H1 (cell line): ENCODE measurements at regions not wholly inside any gene's neighbourhood (a gene's known extent, or its start where the extent isn't known, plus 50 kb on each side); places are given as distances from the start of the nearest gene placed in this dataset.

Experiments used
- CTCF ChIA-PET: fragments of 300-600 bp; sonication (Branson Sonifier 250); formaldehyde crosslinking; loops from one replicate; lab custom pipeline; 2021; ENCODE audit not compliant: partially characterized antibody; lab: Charles Lee
- POLR2A ChIA-PET: fragments of 300-600 bp; sonication (Branson Sonifier 250); formaldehyde crosslinking; loops from one replicate; lab custom pipeline; 2021; ENCODE audit warnings: inconsistent platforms; ENCODE audit not compliant: partially characterized antibody; lab: Charles Lee
- DNase-seq, 2 experiments: peaks; one replicate each; pipeline versions ENCODE4 v3.0.0 to v3.0.0-alpha.2; 2010 to 2022; ENCODE audit warnings: low spot score in 2 of 2, low read depth in 1 of 2, mixed read lengths in 1 of 2
- FAIRE-seq: peaks from 2 replicates; lab custom pipeline; 2011; peaks lifted over from hg19 to GRCh38; lab: Jason Lieb, UNC
- H2AFZ ChIP-seq: 2 replicates; pipeline ENCODE4 v1.8.1; 2012; ENCODE audit warnings: low read length, inconsistent platforms
- H2AK5ac ChIP-seq: 2 replicates; pipeline ENCODE4 v1.6.1; 2013; ENCODE audit warnings: low read depth, low read length
- H2BK120ac ChIP-seq: replicated peaks from 2 replicates; pipeline ENCODE3; 2013; ENCODE audit warnings: low read depth, low read length, inconsistent platforms
- H2BK12ac ChIP-seq: 2 replicates; pipeline ENCODE4 v1.6.1; 2013; ENCODE audit warnings: low read depth, low read length
- H2BK15ac ChIP-seq: 2 replicates; pipeline ENCODE4 v1.6.1; 2013; ENCODE audit warnings: low read length
- H2BK20ac ChIP-seq: 2 replicates; pipeline ENCODE4 v1.6.1; 2013; ENCODE audit warnings: low read length
- H2BK5ac ChIP-seq: 2 replicates; pipeline ENCODE4 v1.6.1; 2013; ENCODE audit warnings: low read depth, low read length
- H3K14ac ChIP-seq: 2 replicates; pipeline ENCODE4 v1.6.1; 2013; ENCODE audit warnings: inconsistent platforms; ENCODE audit not compliant: insufficient read length
- H3K18ac ChIP-seq: 2 replicates; pipeline ENCODE4 v1.6.1; 2013; ENCODE audit warnings: low read length; ENCODE audit errors: extremely low read depth
- H3K23ac ChIP-seq: 2 replicates; pipeline ENCODE4 v1.6.1; 2013; ENCODE audit warnings: inconsistent platforms; ENCODE audit not compliant: insufficient read length
- H3K23me2 ChIP-seq: 2 replicates; pipeline ENCODE4 v1.6.1; 2013; ENCODE audit warnings: low read depth, low read length
- H3K27ac ChIP-seq: 2 replicates; pipeline ENCODE4 v1.6.1; 2011; ENCODE audit warnings: low read depth, low read length, inconsistent platforms
- H3K27me3 ChIP-seq, 4 experiments: replicated peaks in 1 of 4; 1 replicate in 1 of 4; 2 replicates in 3 of 4; pipeline versions ENCODE4 v1.6.1 to v1.8.1; 2011 to 2013; ENCODE audit warnings: low read length in 3 of 4, mild to moderate bottlenecking in 3 of 4, inconsistent platforms in 2 of 4, mixed read lengths in 2 of 4, moderate library complexity in 1 of 4; ENCODE audit not compliant: control insufficient read depth in 3 of 4, insufficient read depth in 3 of 4; ENCODE audit errors: extremely low read depth in 1 of 4
- H3K36me3 ChIP-seq, 4 experiments: 2 replicates each; pipeline versions ENCODE4 v1.6.1 to v1.8.1; 2011 to 2013; ENCODE audit warnings: mild to moderate bottlenecking in 4 of 4, low read length in 3 of 4, moderate library complexity in 2 of 4, control low read depth in 1 of 4, inconsistent platforms in 1 of 4; ENCODE audit not compliant: insufficient read depth in 4 of 4, control insufficient read depth in 2 of 4
- H3K4ac ChIP-seq: replicated peaks from 2 replicates; pipeline ENCODE3; 2013; ENCODE audit warnings: low read length, low read depth, mixed read lengths, inconsistent platforms; ENCODE audit not compliant: insufficient read length
- H3K4me1 ChIP-seq, 4 experiments: replicated peaks in 1 of 4; 1 replicate in 1 of 4; 2 replicates in 3 of 4; pipeline versions ENCODE4 v1.6.1 to v1.8.1; 2011 to 2013; ENCODE audit warnings: low read length in 3 of 4, inconsistent platforms in 2 of 4, mixed read lengths in 1 of 4; ENCODE audit not compliant: insufficient read depth in 4 of 4, control insufficient read depth in 3 of 4
- H3K4me2 ChIP-seq, 2 experiments: 2 replicates each; pipeline versions ENCODE4 v1.6.1 to v1.8.1; 2011 to 2013; ENCODE audit warnings: low read depth in 2 of 2, low read length in 2 of 2, control low read depth in 1 of 2, inconsistent platforms in 1 of 2, mild to moderate bottlenecking in 1 of 2; ENCODE audit not compliant: insufficient read depth in 1 of 2
- H3K4me3 ChIP-seq, 4 experiments: fragments of 200-600, 300-600 bp in 1 of 4; sonication (generic), shearing (Covaris generic), sonication (Bioruptor Twin) in 1 of 4; 2 replicates each; pipeline versions ENCODE4 v1.5.1 to v1.8.1; 2011 to 2016; ENCODE audit warnings: low read length in 4 of 4, low read depth in 3 of 4, control low read depth in 2 of 4, inconsistent platforms in 2 of 4, mild to moderate bottlenecking in 2 of 4, mixed read lengths in 1 of 4, moderate library complexity in 1 of 4; ENCODE audit not compliant: insufficient read depth in 2 of 4; ENCODE audit errors: extremely low read depth in 1 of 4
- H3K56ac ChIP-seq: replicated peaks from 2 replicates; pipeline ENCODE3; 2013; ENCODE audit warnings: low read depth, mild to moderate bottlenecking, mixed read lengths, low read length, inconsistent platforms; ENCODE audit not compliant: insufficient read length
- H3K79me1 ChIP-seq: 2 replicates; pipeline ENCODE4 v1.6.1; 2013; ENCODE audit warnings: low read depth, low read length, control low read depth
- H3K79me2 ChIP-seq, 2 experiments: 2 replicates each; pipeline versions ENCODE4 v1.6.1 to v1.8.1; 2012 to 2013; ENCODE audit warnings: low read length in 2 of 2, mild to moderate bottlenecking in 2 of 2, inconsistent platforms in 1 of 2; ENCODE audit not compliant: insufficient read depth in 2 of 2, control insufficient read depth in 1 of 2
- H3K9ac ChIP-seq, 4 experiments: replicated peaks in 1 of 4; 1 replicate in 1 of 4; 2 replicates in 3 of 4; pipeline versions ENCODE4 v1.6.1 to v1.8.1; 2011 to 2013; ENCODE audit warnings: low read depth in 3 of 4, low read length in 3 of 4, control low read depth in 2 of 4, mild to moderate bottlenecking in 2 of 4, moderate library complexity in 2 of 4, inconsistent platforms in 1 of 4; ENCODE audit errors: extremely low read depth in 1 of 4
- H3K9me3 ChIP-seq, 2 experiments: 2 replicates each; pipeline versions ENCODE4 v1.6.1 to v1.8.1; 2012 to 2013; ENCODE audit warnings: mild to moderate bottlenecking in 2 of 2, moderate library complexity in 2 of 2, control low read depth in 1 of 2, inconsistent platforms in 1 of 2, low read depth in 1 of 2, low read length in 1 of 2, mixed read lengths in 1 of 2; ENCODE audit not compliant: insufficient read depth in 2 of 2
- H4K20me1 ChIP-seq, 2 experiments: replicated peaks in 1 of 2; 2 replicates each; pipeline versions ENCODE3 to v1.8.1; 2011 to 2013; ENCODE audit warnings: inconsistent platforms in 2 of 2, low read length in 2 of 2, mild to moderate bottlenecking in 1 of 2; ENCODE audit not compliant: insufficient read depth in 2 of 2, control insufficient read depth in 1 of 2
- H4K5ac ChIP-seq: 2 replicates; pipeline ENCODE4 v1.6.1; 2013; ENCODE audit warnings: low read length, low read depth, mixed read lengths, inconsistent platforms; ENCODE audit not compliant: insufficient read length
- H4K8ac ChIP-seq: 2 replicates; pipeline ENCODE4 v1.8.0; 2013; ENCODE audit warnings: mild to moderate bottlenecking, moderate library complexity, low read length, inconsistent platforms; ENCODE audit not compliant: insufficient read depth; ENCODE audit errors: extremely low read depth
- H4K91ac ChIP-seq: replicated peaks from 2 replicates; pipeline ENCODE3; 2013; ENCODE audit warnings: low read length, mixed read lengths, inconsistent platforms; ENCODE audit not compliant: insufficient read length
- ATF2 ChIP-seq: IDR thresholded peaks from 2 replicates; pipeline ENCODE4 v1.6.1; 2012; ENCODE audit warnings: low read length, inconsistent platforms
- EP300 ChIP-seq, 2 experiments: IDR thresholded peaks; 1 replicate in 1 of 2; 2 replicates in 1 of 2; pipeline ENCODE4 v1.6.1; 2011 to 2012; ENCODE audit warnings: low read depth in 2 of 2, low read length in 2 of 2, mild to moderate bottlenecking in 2 of 2, borderline replicate concordance in 1 of 2, inconsistent platforms in 1 of 2, moderate library complexity in 1 of 2
- EZH2 ChIP-seq: fragments of 200-600 bp; sonication (generic); IDR thresholded peaks from 2 replicates; pipeline ENCODE4 v1.7.1; 2012; ENCODE audit warnings: low read depth, mild to moderate bottlenecking, moderate library complexity, low read length, inconsistent platforms; ENCODE audit not compliant: severe bottlenecking
- POLR2AphosphoS5 ChIP-seq: IDR thresholded peaks from 2 replicates; pipeline ENCODE4 v1.6.1; 2011; ENCODE audit warnings: low read depth, low read length
- RAD21 ChIP-seq, 2 experiments: IDR thresholded peaks in 1 of 2; conservative IDR thresholded peaks in 1 of 2; 2 replicates each; pipeline ENCODE4 v1.6.1; 2011; ENCODE audit warnings: low read depth in 2 of 2, low read length in 2 of 2, improper control_type of control experiment in 1 of 2, inconsistent platforms in 1 of 2, mild to moderate bottlenecking in 1 of 2, moderate library complexity in 1 of 2
- RFX5 ChIP-seq: IDR thresholded peaks from 2 replicates; pipeline ENCODE4 v1.6.1; 2011; ENCODE audit warnings: low read depth, low read length, improper control_type of control experiment, borderline replicate concordance
- SP1 ChIP-seq: IDR thresholded peaks from 2 replicates; pipeline ENCODE4 v1.6.1; 2011; ENCODE audit warnings: low read depth, low read length
- SUZ12 ChIP-seq: fragments of 200-600 bp; sonication (generic); IDR thresholded peaks from 2 replicates; pipeline ENCODE4 v1.6.1; 2012; ENCODE audit warnings: mild to moderate bottlenecking, inconsistent platforms, low read length, moderate library complexity, mixed read lengths
- TBP ChIP-seq: IDR thresholded peaks from 2 replicates; pipeline ENCODE4 v1.6.1; 2011; ENCODE audit warnings: low read depth, low read length, improper control_type of control experiment
- TEAD4 ChIP-seq: IDR thresholded peaks from 2 replicates; pipeline ENCODE4 v1.6.1; 2012; ENCODE audit warnings: low read depth, low read length, inconsistent platforms, mixed read lengths
- ZNF274 ChIP-seq: IDR thresholded peaks from 2 replicates; pipeline ENCODE4 v1.7.0; 2012; ENCODE audit warnings: low read length, borderline replicate concordance; ENCODE audit errors: extremely low read depth
- WGBS, 2 experiments: shearing (Covaris generic) in 1 of 2; methylation state at CpG; one replicate each; pipeline versions ENCODE4 v1.1.6 to v1.1.7; 2013 to 2015; ENCODE audit warnings: low lambda C conversion rate in 2 of 2, mixed read lengths in 2 of 2, inconsistent platforms in 1 of 2, low coverage in 1 of 2, missing lambda C conversion rate in 1 of 2; ENCODE audit not compliant: insufficient replicate concordance in 2 of 2, insufficient coverage in 1 of 2, insufficient read length in 1 of 2; ENCODE audit errors: extremely low coverage in 1 of 2, missing lambda C conversion rate in 1 of 2; 5-methylcytosine and 5-hydroxymethylcytosine counted together

- Histone ChIP-seq H2BK12ac (no peak overlapping the region), H4K20me1 (no peaks in the 10 kb centered on the region), H2AFZ (no peak overlapping the region), H3K4me1 (no peaks in the 10 kb centered on the region), H3K14ac (no peak overlapping the region), H4K5ac (no peak overlapping the region), H3K4me3 (no peak overlapping the region), H3K23me2 (no peaks in the 10 kb centered on the region), H3K56ac (no peak overlapping the region), H4K8ac (no peak overlapping the region), H4K91ac (no peak overlapping the region), H3K23ac (no peak overlapping the region), H2AK5ac (no peak overlapping the region), H3K18ac (no peak overlapping the region), H3K27me3 (no peaks in the 10 kb centered on the region), H3K79me1 (no peaks in the 10 kb centered on the region), H3K9me3 (no peaks in the 10 kb centered on the region), H3K4ac (no peak overlapping the region), H3K79me2 (no peaks in the 10 kb centered on the region), H2BK120ac (no peak overlapping the region), H3K36me3 (no peaks in the 10 kb centered on the region), H2BK20ac (no peak overlapping the region), H3K9ac (no peak overlapping the region), H3K4me2 (no peak overlapping the region), H2BK5ac (no peak overlapping the region), H3K27ac (no peak overlapping the region), H2BK15ac (no peak overlapping the region)
- no peak for FAIRE-seq
- no peak for DNase-seq
- 93% methylated on average over 4 of the region's 4 CpGs; no CpG with 5 or more reads in 1 of the 2 experiments for WGBS, 2 experiments
- ChIA-PET POLR2A (no interaction called here), CTCF (no interaction called here)
- TF ChIP-seq TEAD4 = no peak
- no peak for TF ChIP-seq EP300 (IDR thresholded peaks at IDR 0.05; ENCODE audit: borderline replicate concordance in 1 of 2, low read depth in 2 of 2, low read length in 2 of 2)
- TF ChIP-seq RFX5 = no peak
- TF ChIP-seq ZNF274 = no peak
- TF ChIP-seq SP1 = no peak
- no peak for TF ChIP-seq SUZ12
- no peak for TF ChIP-seq TBP
- TF ChIP-seq RAD21 (IDR thresholded peaks at IDR 0.05 in 1 of 2, conservative IDR thresholded peaks at IDR 0.05 in 1 of 2; ENCODE audit: low read depth in 2 of 2, low read length in 2 of 2) = no peak
- no peak for TF ChIP-seq EZH2
- no peak for TF ChIP-seq POLR2AphosphoS5
- no peak for TF ChIP-seq ATF2
Observed at GRCh38 chr2:66832646-66833435, 397.9 kb downstream of the MEIS1 start.
